CD4-positive, alpha-beta memory T cell (primary cell): ENCODE measurements at regions not wholly inside any gene's neighbourhood (a gene's known extent, or its start where the extent isn't known, plus 50 kb on each side); places are given as distances from the start of the nearest gene placed in this dataset.

Experiments used
- CTCF ChIA-PET: fragments of 350-600 bp; sonication (Branson Sonifier 250); formaldehyde crosslinking; loops from one replicate; lab custom pipeline; 2021; ENCODE audit warnings: inconsistent platforms; ENCODE audit not compliant: partially characterized antibody; lab: Charles Lee
- POLR2A ChIA-PET: fragments of 350-600 bp; sonication (Branson Sonifier 250); formaldehyde crosslinking; loops from one replicate; lab custom pipeline; 2021; ENCODE audit not compliant: partially characterized antibody; lab: Charles Lee
- DNase-seq, 5 donors: peaks; one replicate each; pipeline versions ENCODE4 v3.0.0 to v3.0.0-alpha.2; 2020 to 2022; ENCODE audit warnings: mixed read lengths in 1 of 5
- H3K27ac ChIP-seq: one replicate; pipeline ENCODE4 v1.7.0; 2013; ENCODE audit warnings: low read depth, low read length
- H3K27me3 ChIP-seq: 2 replicates; pipeline ENCODE4 v1.7.0; 2013; ENCODE audit warnings: mild to moderate bottlenecking, low read length, moderate library complexity; ENCODE audit not compliant: insufficient read depth
- H3K36me3 ChIP-seq: 2 replicates; pipeline ENCODE4 v1.7.0; 2013; ENCODE audit warnings: mild to moderate bottlenecking, low read length, moderate library complexity; ENCODE audit not compliant: insufficient read depth
- H3K4me1 ChIP-seq: 2 replicates; pipeline ENCODE4 v1.7.0; 2013; ENCODE audit warnings: mild to moderate bottlenecking, low read length, moderate library complexity; ENCODE audit not compliant: insufficient read depth
- H3K4me3 ChIP-seq, 2 donors: one replicate each; pipeline ENCODE4 v1.7.0; 2013; ENCODE audit warnings: low read length in 2 of 2, mild to moderate bottlenecking in 1 of 2
- H3K9me3 ChIP-seq, 2 donors: one replicate each; pipeline ENCODE4 v1.7.0; 2013; ENCODE audit warnings: low read length in 2 of 2, control low read depth in 1 of 2; ENCODE audit not compliant: control insufficient read depth in 1 of 2
- H3K27ac Mint-ChIP-seq, 7 donors: one replicate each; pipeline ENCODE4 v1.8.0; 2020 to 2021; ENCODE audit warnings: mixed read lengths in 7 of 7, mild to moderate bottlenecking in 6 of 7, inconsistent platforms in 3 of 7, moderate library complexity in 3 of 7
- H3K27me3 Mint-ChIP-seq, 2 donors: one replicate each; pipeline ENCODE4 v1.8.0; 2020 to 2021; ENCODE audit warnings: mixed read lengths in 2 of 2
- H3K36me3 Mint-ChIP-seq, 2 donors: one replicate each; pipeline ENCODE4 v1.8.0; 2020 to 2021; ENCODE audit warnings: mixed read lengths in 2 of 2, inconsistent platforms in 1 of 2, mild to moderate bottlenecking in 1 of 2
- H3K4me1 Mint-ChIP-seq, 4 donors: one replicate each; pipeline ENCODE4 v1.8.0; 2020 to 2021; ENCODE audit warnings: mixed read lengths in 4 of 4, mild to moderate bottlenecking in 1 of 4
- H3K4me3 Mint-ChIP-seq, 8 donors: one replicate each; pipeline ENCODE4 v1.8.0; 2020 to 2021; ENCODE audit warnings: mixed read lengths in 8 of 8, mild to moderate bottlenecking in 7 of 8, moderate library complexity in 6 of 8, inconsistent platforms in 3 of 8
- H3K9me3 Mint-ChIP-seq, 8 donors: one replicate each; pipeline ENCODE4 v1.8.0; 2020 to 2021; ENCODE audit warnings: mixed read lengths in 8 of 8, mild to moderate bottlenecking in 5 of 8, inconsistent platforms in 3 of 8, moderate library complexity in 1 of 8
- intact Hi-C: fragments of 100-400 bp; cut with micrococcal nuclease; formaldehyde crosslinking; loops from one replicate; pipeline ENCODE4 v1.15.1; 2023

- DNase-seq: no peak
- H3K4me1 ChIP-seq: no peaks in the 10 kb centered on the region
- Mint-ChIP-seq H3K27ac (no peak overlapping the region), H3K9me3 (peaks cover 0 to 4% (median under 1%) of the 10 kb centered on the region in 8 donors), H3K36me3 (no peaks in the 10 kb centered on the region), H3K27me3 (no peaks in the 10 kb centered on the region), H3K4me3 (no peak overlapping the region), H3K4me1 (no peaks in the 10 kb centered on the region)
- H3K36me3 ChIP-seq: no peaks in the 10 kb centered on the region
- no peaks in the 10 kb centered on the region for H3K9me3 ChIP-seq
- no peaks in the 10 kb centered on the region for H3K27me3 ChIP-seq
- no peak overlapping the region for H3K27ac ChIP-seq
- POLR2A ChIA-PET: no interaction called here
- CTCF ChIA-PET: no interaction called here
- H3K4me3 ChIP-seq: no peak overlapping the region
- intact Hi-C loops: no loop called here
Observed at GRCh38 chr4:175431694-175432093, 380.4 kb downstream of the GPM6A start.

- POLR2A ChIA-PET: no interaction called here
- H3K27me3 Mint-ChIP-seq: no peaks in the 10 kb centered on the region
- H3K4me1 Mint-ChIP-seq: no peaks in the 10 kb centered on the region
Observed at GRCh38 chr4:175435381-175435783, 376.7 kb downstream of the GPM6A start.

GRCh38 chr4:175436196-175436595, 375.9 kb downstream of the GPM6A start:
- no peaks in the 10 kb centered on the region for H3K36me3 Mint-ChIP-seq
- Histone ChIP-seq H3K27me3 (no peaks in the 10 kb centered on the region), H3K27ac (no peak overlapping the region), H3K4me1 (no peaks in the 10 kb centered on the region), H3K4me3 (no peak overlapping the region), H3K36me3 (no peaks in the 10 kb centered on the region), H3K9me3 (no peaks in the 10 kb centered on the region)
- POLR2A ChIA-PET: no interaction called here
- H3K4me1 Mint-ChIP-seq: no peaks in the 10 kb centered on the region
- no peak overlapping the region for H3K27ac Mint-ChIP-seq
- intact Hi-C loops: no loop called here
- CTCF ChIA-PET: interaction anchor here (1.2 kb wide), 1 partner anchor 12 kb away, joined by 3 read pairs; no protein-coding TSS in a partner anchor
- no peaks in the 10 kb centered on the region for H3K27me3 Mint-ChIP-seq
- peaks cover 0 to 4% (median 0%) of the 10 kb centered on the region in 8 donors for H3K9me3 Mint-ChIP-seq
- H3K4me3 Mint-ChIP-seq: no peak overlapping the region
- no peak for DNase-seq

More at GRCh38 chr4:175435381-175435783, 376.7 kb downstream of the GPM6A start:
- Mint-ChIP-seq H3K9me3 (peaks cover 0 to 4% (median 0%) of the 10 kb centered on the region in 8 donors), H3K36me3 (no peaks in the 10 kb centered on the region), H3K27ac (no peak overlapping the region), H3K4me3 (no peak overlapping the region)
- no peaks in the 10 kb centered on the region for H3K27me3 ChIP-seq
- no peak for DNase-seq
- no peak overlapping the region for H3K27ac ChIP-seq
- no peaks in the 10 kb centered on the region for H3K4me1 ChIP-seq
- H3K9me3 ChIP-seq: no peaks in the 10 kb centered on the region
- no peaks in the 10 kb centered on the region for H3K36me3 ChIP-seq
- CTCF ChIA-PET: no interaction called here
- no peak overlapping the region for H3K4me3 ChIP-seq
- intact Hi-C loops: no loop called here

GRCh38 chr4:175440786-175441185, 371.3 kb downstream of the GPM6A start:
- no peak overlapping the region for H3K4me3 ChIP-seq
- H3K4me1 ChIP-seq: no peaks in the 10 kb centered on the region
- H3K27me3 ChIP-seq: no peaks in the 10 kb centered on the region
- no peaks in the 10 kb centered on the region for H3K36me3 ChIP-seq
- Mint-ChIP-seq H3K9me3 (peaks cover 0 to 4% (median 0%) of the 10 kb centered on the region in 8 donors), H3K4me1 (no peaks in the 10 kb centered on the region), H3K27me3 (no peaks in the 10 kb centered on the region), H3K27ac (no peak overlapping the region), H3K36me3 (no peaks in the 10 kb centered on the region), H3K4me3 (no peak overlapping the region)
- intact Hi-C loops: no loop called here
- ChIA-PET POLR2A (no interaction called here), CTCF (no interaction called here)
- DNase-seq: no peak
- H3K27ac ChIP-seq: no peak overlapping the region
- no peaks in the 10 kb centered on the region for H3K9me3 ChIP-seq

GRCh38 chr4:175441256-175441655, 370.8 kb downstream of the GPM6A start:
- intact Hi-C loops: no loop called here
- H3K36me3 Mint-ChIP-seq: no peaks in the 10 kb centered on the region
- peaks cover 0 to 4% (median 0%) of the 10 kb centered on the region in 8 donors for H3K9me3 Mint-ChIP-seq
- H3K27ac ChIP-seq: no peak overlapping the region
- no peaks in the 10 kb centered on the region for H3K4me1 Mint-ChIP-seq
- H3K27ac Mint-ChIP-seq: no peak overlapping the region
- no peak overlapping the region for H3K4me3 ChIP-seq
- H3K27me3 ChIP-seq: no peaks in the 10 kb centered on the region
- H3K4me3 Mint-ChIP-seq: no peak overlapping the region
- DNase-seq: no peak
- H3K27me3 Mint-ChIP-seq: no peaks in the 10 kb centered on the region
- H3K36me3 ChIP-seq: no peaks in the 10 kb centered on the region
- no peaks in the 10 kb centered on the region for H3K9me3 ChIP-seq
- H3K4me1 ChIP-seq: no peaks in the 10 kb centered on the region
- POLR2A ChIA-PET: no interaction called here
- CTCF ChIA-PET: no interaction called here

- Mint-ChIP-seq H3K4me3 (no peak overlapping the region), H3K27ac (no peak overlapping the region), H3K9me3 (no peaks in the 10 kb centered on the region), H3K4me1 (no peaks in the 10 kb centered on the region), H3K27me3 (no peaks in the 10 kb centered on the region), H3K36me3 (no peaks in the 10 kb centered on the region)
- ChIA-PET CTCF (no interaction called here), POLR2A (no interaction called here)
- no peak overlapping the region for H3K27ac ChIP-seq
- DNase-seq: no peak
- no peak overlapping the region for H3K4me3 ChIP-seq
- no peaks in the 10 kb centered on the region for H3K27me3 ChIP-seq
- H3K4me1 ChIP-seq: no peaks in the 10 kb centered on the region
- no peaks in the 10 kb centered on the region for H3K9me3 ChIP-seq
- H3K36me3 ChIP-seq: no peaks in the 10 kb centered on the region
- intact Hi-C loops: no loop called here
Observed at GRCh38 chr4:175443547-175443946, 368.5 kb downstream of the GPM6A start.

GRCh38 chr4:175444512-175444911, 367.6 kb downstream of the GPM6A start:
- Histone ChIP-seq H3K4me3 (no peak overlapping the region), H3K9me3 (no peaks in the 10 kb centered on the region), H3K36me3 (no peaks in the 10 kb centered on the region), H3K27ac (no peak overlapping the region), H3K27me3 (no peaks in the 10 kb centered on the region), H3K4me1 (no peaks in the 10 kb centered on the region)
- Mint-ChIP-seq H3K9me3 (peaks cover 0 to 6% (median 0%) of the 10 kb centered on the region in 8 donors), H3K36me3 (no peaks in the 10 kb centered on the region), H3K4me1 (no peaks in the 10 kb centered on the region), H3K27me3 (no peaks in the 10 kb centered on the region), H3K27ac (no peak overlapping the region), H3K4me3 (no peak overlapping the region)
- ChIA-PET POLR2A (no interaction called here), CTCF (no interaction called here)
- intact Hi-C loops: no loop called here
- no peak for DNase-seq

- ChIA-PET POLR2A (no interaction called here), CTCF (no interaction called here)
- Mint-ChIP-seq H3K4me3 (no peak overlapping the region), H3K36me3 (no peaks in the 10 kb centered on the region), H3K27ac (no peak overlapping the region), H3K4me1 (no peaks in the 10 kb centered on the region), H3K9me3 (peaks cover 0 to 9% (median 5%) of the 10 kb centered on the region in 8 donors), H3K27me3 (no peaks in the 10 kb centered on the region)
- Histone ChIP-seq H3K9me3 (no peaks in the 10 kb centered on the region), H3K4me1 (no peaks in the 10 kb centered on the region), H3K4me3 (no peak overlapping the region), H3K36me3 (no peaks in the 10 kb centered on the region), H3K27me3 (no peaks in the 10 kb centered on the region), H3K27ac (no peak overlapping the region)
- intact Hi-C loops: no loop called here
- no peak for DNase-seq
Observed at GRCh38 chr4:175447016-175447415, 365.0 kb downstream of the GPM6A start.
